ENCODE measurements at regions not wholly inside any gene's neighbourhood (a gene's known extent, or its start where the extent isn't known, plus 50 kb on each side); places are given as distances from the start of the nearest gene placed in this dataset.

- Histone ChIP-seq H2AFZ (ENCODE audit: low read length) (no peak overlapping the region), H3K9me2 (replicated peaks; ENCODE audit: insufficient read depth, low read length) (no peaks in the 10 kb centered on the region), H3K36me3 (ENCODE audit: insufficient read depth, low read length) (no peaks in the 10 kb centered on the region), H3K4me2 (ENCODE audit: low read depth, low read length, poor library complexity, severe bottlenecking) (no peak overlapping the region), H3K9ac (ENCODE audit: low read length) (no peak overlapping the region), H3K27ac (ENCODE audit: low read length) (no peak overlapping the region), H3K27me3 (ENCODE audit: low read length) (no peaks in the 10 kb centered on the region), H4K20me1 (ENCODE audit: insufficient read depth, low read depth, low read length) (no peaks in the 10 kb centered on the region), H3K4me3 (ENCODE audit: low read length) (no peak overlapping the region), H3K79me2 (ENCODE audit: low read length) (no peaks in the 10 kb centered on the region), H3K4me1 (ENCODE audit: low read length) (no peaks in the 10 kb centered on the region), H3K9me3 (ENCODE audit: low read length) (no peaks in the 10 kb centered on the region)
- DNase-seq, result no peak
Measured at GRCh38 chr2:7190587-7191324, 273.5 kb downstream of the RNF144A start.

GRCh38 chr2:7191932-7192331, 274.7 kb downstream of the RNF144A start:
- Histone ChIP-seq H3K4me3 (ENCODE audit: low read length) (no peak overlapping the region), H3K36me3 (ENCODE audit: insufficient read depth, low read length) (no peaks in the 10 kb centered on the region), H3K27me3 (ENCODE audit: low read length) (no peaks in the 10 kb centered on the region), H3K79me2 (ENCODE audit: low read length) (no peaks in the 10 kb centered on the region), H2AFZ (ENCODE audit: low read length) (no peak overlapping the region), H3K4me1 (ENCODE audit: low read length) (peaks cover 5% of the 10 kb centered on the region), H3K9me3 (ENCODE audit: low read length) (no peaks in the 10 kb centered on the region), H3K9ac (ENCODE audit: low read length) (no peak overlapping the region), H4K20me1 (ENCODE audit: insufficient read depth, low read depth, low read length) (no peaks in the 10 kb centered on the region), H3K9me2 (replicated peaks; ENCODE audit: insufficient read depth, low read length) (no peaks in the 10 kb centered on the region), H3K27ac (ENCODE audit: low read length) (no peak overlapping the region), H3K4me2 (ENCODE audit: low read depth, low read length, poor library complexity, severe bottlenecking) (no peak overlapping the region)
- DNase-seq, result no peak

- Histone ChIP-seq H3K9ac (ENCODE audit: low read length) (no peak overlapping the region), H4K20me1 (ENCODE audit: insufficient read depth, low read depth, low read length) (no peaks in the 10 kb centered on the region), H3K79me2 (ENCODE audit: low read length) (no peaks in the 10 kb centered on the region), H3K4me1 (ENCODE audit: low read length) (peaks cover 9% of the 10 kb centered on the region), H2AFZ (ENCODE audit: low read length) (no peak overlapping the region), H3K27me3 (ENCODE audit: low read length) (no peaks in the 10 kb centered on the region; the same call in 1 of the 2 replicates), H3K9me3 (ENCODE audit: low read length) (no peaks in the 10 kb centered on the region), H3K36me3 (ENCODE audit: insufficient read depth, low read length) (no peaks in the 10 kb centered on the region), H3K27ac (ENCODE audit: low read length) (no peak overlapping the region), H3K9me2 (replicated peaks; ENCODE audit: insufficient read depth, low read length) (no peaks in the 10 kb centered on the region), H3K4me3 (ENCODE audit: low read length) (no peak overlapping the region), H3K4me2 (ENCODE audit: low read depth, low read length, poor library complexity, severe bottlenecking) (no peak overlapping the region)
- no peak for DNase-seq
Measured at GRCh38 chr2:7193457-7193856, 276.2 kb downstream of the RNF144A start.

- Histone ChIP-seq H2AFZ (ENCODE audit: low read length) (no peak overlapping the region), H3K9me2 (replicated peaks; ENCODE audit: insufficient read depth, low read length) (no peaks in the 10 kb centered on the region), H3K79me2 (ENCODE audit: low read length) (no peaks in the 10 kb centered on the region), H3K27me3 (ENCODE audit: low read length) (no peaks in the 10 kb centered on the region; the same call in 1 of the 2 replicates), H3K27ac (ENCODE audit: low read length) (no peak overlapping the region), H3K36me3 (ENCODE audit: insufficient read depth, low read length) (no peaks in the 10 kb centered on the region), H4K20me1 (ENCODE audit: insufficient read depth, low read depth, low read length) (no peaks in the 10 kb centered on the region), H3K4me1 (ENCODE audit: low read length) (peaks cover 9% of the 10 kb centered on the region), H3K9me3 (ENCODE audit: low read length) (no peaks in the 10 kb centered on the region), H3K4me3 (ENCODE audit: low read length) (no peak overlapping the region), H3K9ac (ENCODE audit: low read length) (no peak overlapping the region), H3K4me2 (ENCODE audit: low read depth, low read length, poor library complexity, severe bottlenecking) (no peak overlapping the region)
- DNase-seq, result no peak
Measured at GRCh38 chr2:7194950-7195349, 277.7 kb downstream of the RNF144A start.

- Histone ChIP-seq H2AFZ (ENCODE audit: low read length) (no peak overlapping the region), H4K20me1 (ENCODE audit: insufficient read depth, low read depth, low read length) (no peaks in the 10 kb centered on the region)
Measured at GRCh38 chr2:7196883-7197282, 279.7 kb downstream of the RNF144A start.

GRCh38 chr2:7201851-7202250, 284.6 kb downstream of the RNF144A start:
- no peaks in the 10 kb centered on the region for H4K20me1 ChIP-seq (ENCODE audit: insufficient read depth, low read depth, low read length)
- no peak overlapping the region for H3K4me2 ChIP-seq (ENCODE audit: low read depth, low read length, poor library complexity, severe bottlenecking)
- no peak overlapping the region for H2AFZ ChIP-seq (ENCODE audit: low read length)
- H3K27ac ChIP-seq (ENCODE audit: low read length), result no peak overlapping the region
- H3K4me1 ChIP-seq (ENCODE audit: low read length), result peaks cover 5% of the 10 kb centered on the region
- no peak overlapping the region for H3K9ac ChIP-seq (ENCODE audit: low read length)
- no peaks in the 10 kb centered on the region for H3K36me3 ChIP-seq (ENCODE audit: insufficient read depth, low read length)
- no peaks in the 10 kb centered on the region; the same call in 1 of the 2 replicates for H3K27me3 ChIP-seq (ENCODE audit: low read length)
- no peak for DNase-seq
- no peak overlapping the region for H3K4me3 ChIP-seq (ENCODE audit: low read length)
- H3K9me3 ChIP-seq (ENCODE audit: low read length), result no peaks in the 10 kb centered on the region
- no peaks in the 10 kb centered on the region for H3K9me2 ChIP-seq (replicated peaks; ENCODE audit: insufficient read depth, low read length)
- no peaks in the 10 kb centered on the region for H3K79me2 ChIP-seq (ENCODE audit: low read length)

More at GRCh38 chr2:7196883-7197282, 279.7 kb downstream of the RNF144A start:
- H3K36me3 ChIP-seq (ENCODE audit: insufficient read depth, low read length), result no peaks in the 10 kb centered on the region
- no peaks in the 10 kb centered on the region for H3K9me2 ChIP-seq (replicated peaks; ENCODE audit: insufficient read depth, low read length)
- H3K9me3 ChIP-seq (ENCODE audit: low read length), result no peaks in the 10 kb centered on the region
- H3K9ac ChIP-seq (ENCODE audit: low read length), result no peak overlapping the region
- H3K4me2 ChIP-seq (ENCODE audit: low read depth, low read length, poor library complexity, severe bottlenecking), result no peak overlapping the region
- H3K27me3 ChIP-seq (ENCODE audit: low read length), result no peaks in the 10 kb centered on the region; the same call in 1 of the 2 replicates
- DNase-seq, result no peak
- no peaks in the 10 kb centered on the region for H3K79me2 ChIP-seq (ENCODE audit: low read length)
- peaks cover 9% of the 10 kb centered on the region for H3K4me1 ChIP-seq (ENCODE audit: low read length)
- no peak overlapping the region for H3K27ac ChIP-seq (ENCODE audit: low read length)
- no peak overlapping the region for H3K4me3 ChIP-seq (ENCODE audit: low read length)

GRCh38 chr2:7203056-7203467, 285.9 kb downstream of the RNF144A start:
- H3K27ac ChIP-seq (ENCODE audit: low read length), result no peak overlapping the region
- no peaks in the 10 kb centered on the region for H3K9me2 ChIP-seq (replicated peaks; ENCODE audit: insufficient read depth, low read length)
- no peaks in the 10 kb centered on the region for H3K36me3 ChIP-seq (ENCODE audit: insufficient read depth, low read length)
- DNase-seq, result peak; percentile 78
- H2AFZ ChIP-seq (ENCODE audit: low read length), result no peak overlapping the region
- H3K9me3 ChIP-seq (ENCODE audit: low read length), result no peaks in the 10 kb centered on the region
- H3K4me2 ChIP-seq (ENCODE audit: low read depth, low read length, poor library complexity, severe bottlenecking), result no peak overlapping the region
- no peaks in the 10 kb centered on the region for H3K27me3 ChIP-seq (ENCODE audit: low read length)
- H3K79me2 ChIP-seq (ENCODE audit: low read length), result no peaks in the 10 kb centered on the region
- H3K4me3 ChIP-seq (ENCODE audit: low read length), result no peak overlapping the region
- H4K20me1 ChIP-seq (ENCODE audit: insufficient read depth, low read depth, low read length), result no peaks in the 10 kb centered on the region
- H3K4me1 ChIP-seq (ENCODE audit: low read length), result no peaks in the 10 kb centered on the region
- no peak overlapping the region for H3K9ac ChIP-seq (ENCODE audit: low read length)

GRCh38 chr2:7205151-7205830, 288.1 kb downstream of the RNF144A start:
- no peaks in the 10 kb centered on the region for H4K20me1 ChIP-seq (ENCODE audit: insufficient read depth, low read depth, low read length)
- no peaks in the 10 kb centered on the region for H3K4me1 ChIP-seq (ENCODE audit: low read length)
- no peak overlapping the region for H3K4me3 ChIP-seq (ENCODE audit: low read length)
- no peaks in the 10 kb centered on the region for H3K79me2 ChIP-seq (ENCODE audit: low read length)
- H3K4me2 ChIP-seq (ENCODE audit: low read depth, low read length, poor library complexity, severe bottlenecking), result no peak overlapping the region
- DNase-seq, result no peak
- H3K9ac ChIP-seq (ENCODE audit: low read length), result no peak overlapping the region
- H3K36me3 ChIP-seq (ENCODE audit: insufficient read depth, low read length), result no peaks in the 10 kb centered on the region
- no peaks in the 10 kb centered on the region for H3K27me3 ChIP-seq (ENCODE audit: low read length)
- no peaks in the 10 kb centered on the region for H3K9me3 ChIP-seq (ENCODE audit: low read length)
- no peak overlapping the region for H3K27ac ChIP-seq (ENCODE audit: low read length)
- H2AFZ ChIP-seq (ENCODE audit: low read length), result no peak overlapping the region
- H3K9me2 ChIP-seq (replicated peaks; ENCODE audit: insufficient read depth, low read length), result no peaks in the 10 kb centered on the region

All from Karpas-422 (cell line).